CD4-positive, alpha-beta T cell treated with Interferon gamma for 1 hour (primary cell): ENCODE measurements at regions not wholly inside any gene's neighbourhood (a gene's known extent, or its start where the extent isn't known, plus 50 kb on each side); places are given as distances from the start of the nearest gene placed in this dataset.

Source experiments
- DNase-seq: peaks from one replicate; pipeline ENCODE4 v3.0.0-alpha.2; 2020

- DNase-seq: no peak
These were observed 107.4 kb upstream of the TENT5A start for GRCh38 chr6:81859884-81860283.

- no peak for DNase-seq
These were observed 105.3 kb upstream of the TENT5A start for GRCh38 chr6:81857812-81858211.

DNA sequence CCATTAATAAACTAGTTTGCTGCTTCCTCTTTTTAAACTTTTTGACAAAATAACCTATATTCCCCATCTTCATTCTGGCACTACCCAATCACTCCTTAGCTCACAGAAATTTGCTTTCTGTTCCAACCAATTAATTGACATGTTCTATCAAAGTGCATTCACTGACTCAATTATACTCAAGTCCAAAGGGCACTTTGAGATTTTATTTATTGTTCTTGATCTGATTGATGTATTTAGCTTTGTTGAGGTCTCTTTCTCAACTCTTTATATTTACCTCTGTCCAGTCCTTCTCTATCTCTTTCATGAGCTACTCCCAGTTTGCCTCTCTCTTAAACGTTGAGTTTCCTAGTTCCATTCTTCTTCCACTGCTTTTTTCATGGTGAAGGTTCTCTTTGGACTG is 104.4 kb upstream of the TENT5A start:
- DNase-seq: no peak

- no peak for DNase-seq
These were observed 102.0 kb upstream of the TENT5A start for GRCh38 chr6:81854474-81854873.

DNA sequence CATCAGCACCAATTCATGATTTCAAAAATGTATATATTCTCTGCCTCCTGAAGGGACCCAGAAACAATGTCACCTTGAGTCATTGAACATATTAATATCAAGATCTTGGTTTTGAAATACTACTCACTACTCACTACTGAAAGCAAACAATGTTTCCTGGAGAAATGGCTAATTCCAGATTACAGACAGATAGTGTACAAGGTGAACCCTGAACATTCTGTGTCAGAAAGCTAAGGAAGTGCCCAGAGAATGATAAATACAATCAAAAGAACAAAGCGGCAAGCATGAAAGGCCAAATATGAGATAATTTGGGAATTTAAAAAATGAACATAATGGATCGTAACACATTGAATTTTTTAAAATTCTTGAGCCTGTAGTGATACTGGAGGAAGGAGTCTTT is 101.5 kb upstream of the TENT5A start:
- no peak for DNase-seq

DNA sequence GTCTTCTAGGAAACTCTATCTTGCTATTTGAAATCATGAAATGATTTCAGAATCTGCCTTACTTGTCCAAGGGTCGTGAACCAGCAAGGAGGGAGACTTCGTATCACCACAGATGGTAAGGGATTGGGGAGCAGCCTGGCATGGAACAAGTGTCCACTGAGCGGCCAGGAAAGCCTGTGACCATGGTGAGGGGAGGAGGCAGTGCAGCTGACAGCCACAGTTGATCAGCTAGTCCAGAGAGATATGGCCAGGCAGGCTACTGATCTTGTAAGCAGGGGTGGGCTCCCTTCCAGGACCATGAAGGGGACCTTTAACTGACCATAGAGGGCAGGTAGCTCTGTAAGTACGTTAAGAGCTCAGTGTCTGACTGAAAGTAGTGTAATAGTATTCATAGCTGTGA is 96.8 kb upstream of the TENT5A start:
- no peak for DNase-seq

GRCh38 chr6:81847866-81848265 is 95.4 kb upstream of the TENT5A start:
- no peak for DNase-seq

DNA sequence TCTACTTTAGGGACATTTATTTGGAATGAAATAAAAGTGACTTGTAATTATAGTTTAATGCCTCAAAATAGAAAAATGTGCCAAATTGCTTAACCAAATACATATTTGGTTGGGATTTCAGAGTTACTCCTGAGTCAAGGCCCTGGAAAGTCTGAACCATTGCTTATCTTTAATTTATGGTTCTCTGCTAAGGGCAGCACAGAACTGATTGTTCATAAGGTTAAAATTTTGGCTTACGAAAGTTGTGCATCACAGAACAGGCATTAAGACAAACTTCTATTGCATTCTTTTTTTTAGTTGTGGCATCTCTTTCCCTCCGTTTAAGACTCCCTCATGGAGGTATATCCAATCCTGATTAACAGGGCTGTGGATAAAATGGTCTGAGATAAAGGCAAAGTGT is 92.2 kb upstream of the TENT5A start:
- no peak for DNase-seq

DNA sequence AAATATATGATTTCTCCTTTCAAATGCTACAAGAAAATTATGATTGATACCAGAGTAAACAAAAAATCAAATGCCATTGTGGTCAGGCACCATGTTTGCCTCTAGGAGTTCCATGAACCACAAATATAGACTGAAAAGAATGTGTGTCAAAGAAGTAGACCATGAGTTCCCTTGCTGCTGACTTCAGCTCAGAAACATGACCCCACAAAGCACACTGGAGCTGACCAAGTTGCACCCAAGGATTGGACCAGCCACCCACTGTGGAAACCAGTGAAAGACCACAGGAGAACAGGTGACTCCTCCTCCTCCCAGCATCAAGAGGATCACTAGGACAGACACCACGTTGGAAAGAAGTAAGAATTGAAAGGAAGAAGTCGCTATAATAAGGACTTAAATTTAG is 90.8 kb upstream of the TENT5A start:
- no peak for DNase-seq

DNA sequence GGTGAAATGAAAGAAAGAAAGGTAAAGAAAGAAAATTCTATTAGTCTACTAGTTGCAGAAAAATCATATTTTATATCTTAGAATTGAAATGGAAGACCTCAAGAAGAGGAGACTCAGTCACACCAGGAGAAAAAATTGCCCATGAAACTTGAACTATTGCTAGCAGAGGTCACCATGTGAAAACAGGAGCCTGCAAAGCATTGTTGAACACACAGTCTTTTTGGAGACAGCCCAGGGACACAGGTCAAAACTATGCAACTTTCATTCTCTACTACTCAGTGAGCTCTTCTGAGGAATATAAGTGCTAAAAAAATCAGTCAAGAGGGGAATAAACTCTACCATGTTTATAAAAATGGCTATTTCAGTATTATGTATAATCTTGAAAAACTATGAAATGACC is 89.8 kb upstream of the TENT5A start:
- DNase-seq: no peak

DNA sequence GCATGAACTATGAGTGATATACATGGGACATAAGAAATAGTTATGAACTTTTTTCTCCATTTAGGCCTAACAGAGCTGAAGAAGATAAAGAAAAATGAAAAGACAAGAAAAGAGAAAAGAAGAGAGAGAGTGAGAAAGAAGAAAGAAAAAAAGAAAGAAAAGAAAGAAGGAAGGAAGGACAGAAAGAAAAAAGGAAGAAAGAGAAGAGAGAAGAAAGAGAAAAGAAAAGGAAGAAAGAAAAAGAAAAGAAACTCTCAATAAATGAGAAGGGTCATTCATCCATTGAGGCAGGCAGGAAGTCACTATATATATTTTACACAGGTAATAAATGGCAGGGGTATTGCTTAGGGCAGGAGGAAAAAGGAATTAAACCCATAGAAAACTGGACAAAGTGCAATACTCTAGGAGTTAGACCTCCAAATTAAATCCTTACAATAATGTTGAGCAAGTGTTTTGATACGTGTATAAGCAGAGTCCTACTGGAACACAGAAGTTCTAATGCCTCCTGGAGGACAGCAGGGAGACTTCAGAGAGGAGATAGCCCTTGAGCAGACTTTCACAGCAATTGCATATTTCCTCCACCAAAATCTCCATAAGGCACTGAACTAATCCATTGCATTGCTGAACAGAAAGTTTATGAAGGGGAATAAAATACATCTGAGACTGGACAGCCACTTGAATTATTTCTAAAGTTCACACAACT is 86.4 kb upstream of the TENT5A start:
- no peak for DNase-seq

DNA sequence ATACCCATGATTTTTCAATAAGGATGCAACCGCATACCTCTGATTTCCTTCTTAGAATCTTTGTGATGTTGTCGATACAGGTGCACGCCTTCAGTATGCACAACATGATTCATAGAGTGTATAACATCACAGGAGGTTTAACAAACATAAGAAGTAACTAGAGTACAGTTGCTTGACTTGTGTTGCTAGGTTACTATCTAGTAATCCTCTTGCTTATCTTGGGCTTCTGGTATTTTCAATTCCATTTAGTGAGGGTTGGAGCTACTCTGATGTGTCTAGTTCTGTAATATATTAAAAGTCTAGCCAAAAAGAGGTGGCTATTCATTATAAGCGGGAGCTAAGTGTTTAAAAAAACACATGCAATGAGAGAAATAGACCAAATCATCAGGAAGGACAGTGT is 85.5 kb upstream of the TENT5A start:
- DNase-seq: no peak

GRCh38 chr6:81834141-81834681 is 81.7 kb upstream of the TENT5A start:
- DNase-seq: no peak

- no peak for DNase-seq
These were observed 79.8 kb upstream of the TENT5A start for GRCh38 chr6:81832304-81832703.

GRCh38 chr6:81831274-81831673 is 78.8 kb upstream of the TENT5A start:
- DNase-seq: no peak

DNA sequence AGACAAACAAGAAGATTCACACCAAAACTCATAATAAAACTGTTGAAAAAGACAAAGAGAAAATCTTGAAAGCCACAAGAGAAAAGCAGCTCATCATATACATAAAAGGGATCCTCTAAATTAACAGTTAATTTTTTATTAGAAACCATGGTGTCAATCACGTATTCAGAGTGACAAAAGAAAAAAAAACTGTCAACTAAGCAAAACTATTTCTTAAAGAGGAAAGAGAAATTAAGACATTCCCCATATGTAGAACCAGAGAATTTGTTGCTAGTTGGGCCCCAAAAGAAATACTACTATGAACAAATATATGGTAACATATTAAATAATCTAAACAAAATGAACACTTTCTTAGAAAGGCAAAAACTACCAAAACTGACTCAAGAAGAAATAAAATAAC is 74.3 kb upstream of the TENT5A start:
- no peak for DNase-seq

DNA sequence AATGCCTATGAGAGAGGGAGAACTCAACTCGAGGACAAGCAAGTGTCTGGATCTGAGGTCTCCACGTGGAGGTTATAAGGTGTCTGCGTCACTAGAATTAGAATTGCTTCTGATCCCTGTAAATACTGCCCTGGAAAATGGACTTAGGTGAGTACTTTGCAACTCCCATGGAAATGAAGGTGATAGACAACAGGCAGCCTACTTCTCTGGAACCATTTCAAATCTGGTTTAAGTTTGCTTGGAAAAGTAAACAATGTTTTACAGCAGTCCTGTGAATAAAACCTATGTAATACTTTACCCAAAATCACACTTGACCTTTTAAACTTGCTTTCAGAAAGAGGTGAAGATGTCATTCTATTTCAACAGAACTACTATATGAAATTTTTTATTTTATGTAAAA is 70.1 kb upstream of the TENT5A start:
- no peak for DNase-seq

GRCh38 chr6:81821449-81821848 is 69.0 kb upstream of the TENT5A start:
- DNase-seq: no peak

DNA sequence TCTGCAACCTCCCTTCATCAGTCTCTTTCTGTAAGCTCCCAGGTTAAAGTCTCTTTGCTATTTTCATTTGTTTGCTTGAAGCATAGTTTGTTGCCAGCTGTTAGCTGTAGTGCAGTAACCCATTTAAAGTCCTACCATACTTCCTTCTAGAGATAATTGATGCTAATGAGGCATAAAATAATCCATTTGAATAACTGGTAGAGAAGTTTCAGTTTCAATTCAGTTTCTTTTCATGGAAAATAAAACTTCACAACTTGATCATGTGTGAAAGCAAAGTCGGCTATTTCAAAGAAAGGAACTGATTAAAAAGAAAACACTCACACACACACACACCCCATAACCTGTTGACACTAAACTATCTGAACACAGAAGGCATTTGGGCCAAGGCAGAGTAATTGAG is 68.5 kb upstream of the TENT5A start:
- no peak for DNase-seq

- no peak for DNase-seq
These were observed 67.9 kb upstream of the TENT5A start for GRCh38 chr6:81820422-81820821.

GRCh38 chr6:81819767-81820166 is 67.3 kb upstream of the TENT5A start:
- no peak for DNase-seq

DNA sequence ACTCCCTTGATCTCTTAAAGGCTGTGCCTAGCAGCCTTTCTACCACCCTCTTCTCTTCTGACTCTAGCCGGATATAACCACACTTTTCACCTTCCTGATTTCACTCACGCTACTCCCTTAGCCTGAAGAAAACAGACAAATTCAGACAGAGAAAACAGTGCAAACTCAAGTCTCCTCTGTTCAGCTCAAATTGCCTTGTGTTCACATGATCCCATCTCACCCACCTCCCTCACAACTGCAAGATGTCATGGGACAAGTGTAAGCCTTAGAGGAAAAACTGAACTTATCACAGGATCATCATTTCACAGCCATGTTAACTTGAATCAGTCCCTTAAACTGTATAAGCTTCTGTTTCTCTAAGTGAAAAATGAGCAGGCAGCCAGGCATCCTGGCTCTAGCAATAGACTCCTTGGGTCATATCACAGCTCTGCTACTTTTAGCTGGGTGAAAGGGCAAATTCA is 66.5 kb upstream of the TENT5A start:
- no peak for DNase-seq

DNA sequence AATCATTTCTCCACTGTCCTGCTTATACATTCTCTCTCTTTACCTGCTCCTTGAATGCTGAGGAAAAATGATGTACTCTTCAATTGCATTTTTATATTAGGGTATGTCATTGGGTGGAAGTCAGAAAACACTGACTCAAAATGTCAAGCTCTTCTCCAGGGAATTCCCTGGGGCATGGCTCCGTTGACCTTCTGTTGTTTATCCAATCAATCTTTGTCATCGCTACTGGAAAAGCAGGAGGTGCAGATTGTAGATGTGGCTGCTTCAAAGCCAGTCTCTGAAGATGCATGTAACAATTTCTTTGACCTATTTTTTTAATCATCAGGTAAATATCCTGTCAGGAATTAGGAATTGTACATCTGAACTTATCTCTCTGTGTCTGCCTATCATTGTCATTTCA is 63.9 kb upstream of the TENT5A start:
- DNase-seq: no peak

GRCh38 chr6:81814370-81815076 is 62.0 kb upstream of the TENT5A start:
- DNase-seq: no peak

DNA sequence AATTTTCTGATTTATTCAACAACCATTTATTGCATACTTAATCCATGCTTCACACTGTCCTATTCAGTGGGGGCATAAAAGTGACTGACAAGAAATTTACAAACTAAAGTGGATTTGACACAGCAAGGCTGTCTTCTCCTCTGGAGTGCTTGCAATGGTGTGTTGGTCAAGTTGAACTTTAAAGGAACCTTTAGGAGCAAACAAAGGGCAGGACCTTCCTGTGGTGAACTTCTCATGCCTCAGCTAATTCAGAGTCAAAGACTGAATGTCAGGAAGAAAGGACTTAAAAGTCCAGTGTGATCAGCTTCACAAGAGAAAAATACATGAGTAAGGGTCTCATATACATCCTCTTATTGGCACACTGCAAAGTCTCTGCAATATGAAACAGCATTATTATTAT is 60.8 kb upstream of the TENT5A start:
- DNase-seq: no peak
